ENCODE measurements at regions not wholly inside any gene's neighbourhood (a gene's known extent, or its start where the extent isn't known, plus 50 kb on each side); places are given as distances from the start of the nearest gene placed in this dataset.

GRCh38 chr4:72744103-72744725 is 175.2 kb upstream of the ADAMTS3 start:
- no peak for TF ChIP-seq EZH2 (IDR thresholded peaks at IDR 0.05)
- TF ChIP-seq POLR2AphosphoS5 (IDR thresholded peaks at IDR 0.05; ENCODE audit: borderline replicate concordance, low read depth, low read length) = no peak

Measured in SK-N-MC (cell line).